ENCODE measurements at regions not wholly inside any gene's neighbourhood (a gene's known extent, or its start where the extent isn't known, plus 50 kb on each side); places are given as distances from the start of the nearest gene placed in this dataset.
A peak's percentile ranks its signal among the peaks of the same experiment; 100 is the strongest.
"Not testable (repeated sequence)": the region's sequence is repeated elsewhere in the genome, so short reads cannot be mapped to it uniquely, and the experiment has no call there.

- ATAC-seq, DNase-seq: not testable (repeated sequence)
Observed at GRCh38 chr15:30833379-30833778, 70.3 kb upstream of the FAN1 start.

- DNase-seq, ATAC-seq: not testable (repeated sequence)
Observed at GRCh38 chr15:30841639-30842038, 62.1 kb upstream of the FAN1 start.

DNA sequence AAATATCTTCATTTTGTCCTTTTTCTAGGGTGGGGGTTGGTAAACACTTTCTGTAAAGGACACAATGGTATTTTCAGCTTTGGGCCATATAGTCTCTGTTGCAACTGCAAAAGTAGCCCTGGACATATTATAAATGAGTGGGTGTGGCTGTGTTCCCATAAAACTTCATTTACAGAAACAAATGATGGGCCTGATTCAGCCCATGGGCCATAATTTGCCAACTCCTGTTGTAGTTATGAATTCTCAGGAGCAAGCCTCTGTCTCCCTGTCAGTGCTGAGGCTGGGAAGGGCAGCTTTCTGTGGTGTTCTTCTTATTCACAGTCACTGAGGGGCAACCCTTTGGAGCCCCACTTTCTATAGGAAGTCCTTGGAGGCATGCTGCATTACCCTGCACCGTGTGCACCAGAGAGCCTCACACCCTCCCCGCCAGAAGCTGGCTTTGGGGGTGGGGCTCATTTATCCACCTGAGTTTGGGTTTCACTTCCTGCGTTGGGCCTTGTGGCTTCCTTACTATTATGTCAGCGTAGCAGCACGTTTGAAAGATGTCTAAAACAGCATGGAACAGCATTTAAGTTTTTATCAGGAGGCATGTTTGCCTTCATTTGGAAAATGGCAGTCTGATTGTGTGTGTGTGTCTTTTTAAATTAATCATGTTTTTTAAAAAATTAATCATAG is 60.8 kb upstream of the FAN1 start:
- ATAC-seq (peak; percentile 83), DNase-seq (peak; percentile 10)

DNA sequence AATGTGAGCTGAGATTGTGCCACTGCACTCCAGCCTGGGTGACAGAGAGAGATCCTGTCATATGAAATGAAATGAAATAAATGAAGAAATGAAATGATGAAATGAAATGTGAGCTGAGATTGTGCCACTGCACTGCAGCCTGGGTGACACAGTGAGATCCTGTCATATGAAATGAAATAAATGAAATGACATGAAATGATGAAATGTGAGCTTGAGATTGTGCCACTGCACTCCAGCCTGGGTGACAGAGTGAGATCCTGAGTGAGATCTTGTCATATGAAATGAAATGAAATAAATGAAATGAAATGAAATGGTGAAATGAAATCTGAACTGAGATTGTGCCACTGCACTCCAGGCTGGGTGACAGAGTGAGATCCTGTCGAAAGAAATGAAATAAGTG is 58.2 kb upstream of the FAN1 start:
- DNase-seq, ATAC-seq: not testable (repeated sequence)
